ENCODE measurements at regions not wholly inside any gene's neighbourhood (a gene's known extent, or its start where the extent isn't known, plus 50 kb on each side); places are given as distances from the start of the nearest gene placed in this dataset.

DNA sequence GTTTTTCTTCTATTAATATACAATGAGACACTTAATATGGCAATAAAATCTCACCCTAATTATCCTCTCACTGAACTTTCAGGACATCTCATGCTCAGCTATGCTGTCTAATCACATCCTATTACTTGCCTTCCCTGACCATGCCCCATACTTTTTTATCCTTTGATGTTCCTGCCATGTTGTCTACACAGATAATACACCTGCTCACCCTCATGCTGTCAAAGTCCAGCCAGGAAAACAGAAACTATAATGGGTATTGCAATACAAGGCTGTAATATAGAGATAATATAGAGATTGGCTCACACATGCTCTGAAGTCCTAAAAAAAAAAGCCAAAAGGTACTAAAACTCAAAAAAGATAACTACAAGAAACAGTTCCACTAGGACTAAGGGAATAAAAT, 305.4 kb downstream of the PRDM5 start:
- CTCF ChIA-PET, result no interaction called here
- no TSS peak for BruUV-seq (replicated peaks)
- H3K27ac ChIP-seq (ENCODE audit: insufficient read depth, low read length), result no peak overlapping the region
- ATAC-seq (ENCODE audit: low read depth) (no peak), DNase-seq (no peak)
- H3K4me3 ChIP-seq (ENCODE audit: insufficient read depth, low read depth, low read length), result no peak overlapping the region
- H3K36me3 ChIP-seq (ENCODE audit: control insufficient read depth, insufficient read depth, low read length), result no peaks in the 10 kb centered on the region
- no peak overlapping the region for H2AFZ ChIP-seq (replicated peaks; ENCODE audit: low read length, poor library complexity)
- POLR2A ChIA-PET (ENCODE audit: unreplicated experiment), result no interaction called here
- H3K27me3 ChIP-seq (ENCODE audit: control insufficient read depth, insufficient read depth, low read length), result no peaks in the 10 kb centered on the region
- H3K4ac ChIP-seq (ENCODE audit: low read depth, low read length), result no peak overlapping the region
- H2BK120ac ChIP-seq (ENCODE audit: low read depth, low read length), result no peak overlapping the region
- no peak overlapping the region for H3K18ac ChIP-seq (ENCODE audit: low read depth, low read length)
- H2AK9ac ChIP-seq (replicated peaks; ENCODE audit: low read depth, low read length, poor library complexity), result no peak overlapping the region
- no peak overlapping the region for H3K4me2 ChIP-seq (ENCODE audit: low read depth, low read length)
- H2BK20ac ChIP-seq (ENCODE audit: low read depth, low read length), result no peak overlapping the region
- TF ChIP-seq CHD1 (IDR thresholded peaks at IDR 0.05; ENCODE audit: low read depth, low read length), result no peak
- TF ChIP-seq BHLHE40 (IDR thresholded peaks at IDR 0.05; ENCODE audit: low read depth, low read length), result no peak
- no peak for TF ChIP-seq RCOR1 (IDR thresholded peaks at IDR 0.05; ENCODE audit: insufficient replicate concordance, low read length)
- no peak overlapping the region for H3K14ac ChIP-seq (replicated peaks; ENCODE audit: low read depth, low read length)
- H4K91ac ChIP-seq (ENCODE audit: insufficient read depth, low read depth, low read length), result no peak overlapping the region
- H2AK5ac ChIP-seq (ENCODE audit: low read depth, low read length), result no peak overlapping the region
- in situ Hi-C loops (cut with MboI; ENCODE audit: low sequenced_read_pairs), result no loop called here
- H3K9me3 ChIP-seq (ENCODE audit: control insufficient read depth, insufficient read depth, low read length), result no peaks in the 10 kb centered on the region
- H3K23ac ChIP-seq (ENCODE audit: low read depth, low read length), result no peak overlapping the region
- H3K9ac ChIP-seq (ENCODE audit: low read depth, low read length), result no peak overlapping the region
- no peak overlapping the region for H4K8ac ChIP-seq (ENCODE audit: low read depth in 2 of 2, low read length in 2 of 2)
- no peaks in the 10 kb centered on the region for H3K79me1 ChIP-seq (ENCODE audit: low read depth in 1 of 2, low read length in 2 of 2)
- no peaks in the 10 kb centered on the region for H3K4me1 ChIP-seq (ENCODE audit: control insufficient read depth, insufficient read depth, low read length)
- intact Hi-C loops (cut with micrococcal nuclease), result no loop called here
- H3K9me1 ChIP-seq (ENCODE audit: insufficient read depth, low read length), result no peaks in the 10 kb centered on the region
- no peak overlapping the region for H2BK5ac ChIP-seq (ENCODE audit: low read depth, low read length, poor library complexity, severe bottlenecking)
- H4K20me1 ChIP-seq (ENCODE audit: insufficient read depth, low read length), result no peaks in the 10 kb centered on the region
- dilution Hi-C loops (cut with HindIII; ENCODE audit: low sequenced_read_pairs, unreplicated experiment), result no loop called here
- no peak overlapping the region for H4K5ac ChIP-seq (ENCODE audit: low read depth, low read length)
- no peak overlapping the region for H2BK15ac ChIP-seq (ENCODE audit: low read depth, low read length)
- no peak overlapping the region for H3K56ac ChIP-seq (ENCODE audit: extremely low read depth, insufficient read depth, low read length)

All from IMR-90 (cell line).